ENCODE measurements at regions not wholly inside any gene's neighbourhood (a gene's known extent, or its start where the extent isn't known, plus 50 kb on each side); places are given as distances from the start of the nearest gene placed in this dataset.

DNA sequence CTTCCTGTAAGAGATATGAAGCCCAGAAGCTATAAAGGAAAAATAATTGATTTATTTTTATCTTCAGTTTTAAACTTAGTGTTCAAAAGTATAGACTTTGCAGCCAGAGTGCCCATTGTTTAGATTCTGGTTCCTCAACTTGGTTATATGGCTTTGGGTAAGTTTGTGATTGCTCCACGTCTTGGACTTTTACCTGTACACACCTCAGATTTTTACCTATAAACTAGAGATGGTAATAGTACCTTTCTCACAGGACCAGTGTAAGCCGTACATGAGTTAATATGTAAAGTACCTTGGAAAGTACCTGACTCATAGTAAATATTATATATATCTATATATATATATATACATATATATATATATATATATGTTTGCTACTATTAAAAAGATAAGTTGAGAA is 283.8 kb downstream of the RAP2B start:
- TF ChIP-seq, protein P1, sequence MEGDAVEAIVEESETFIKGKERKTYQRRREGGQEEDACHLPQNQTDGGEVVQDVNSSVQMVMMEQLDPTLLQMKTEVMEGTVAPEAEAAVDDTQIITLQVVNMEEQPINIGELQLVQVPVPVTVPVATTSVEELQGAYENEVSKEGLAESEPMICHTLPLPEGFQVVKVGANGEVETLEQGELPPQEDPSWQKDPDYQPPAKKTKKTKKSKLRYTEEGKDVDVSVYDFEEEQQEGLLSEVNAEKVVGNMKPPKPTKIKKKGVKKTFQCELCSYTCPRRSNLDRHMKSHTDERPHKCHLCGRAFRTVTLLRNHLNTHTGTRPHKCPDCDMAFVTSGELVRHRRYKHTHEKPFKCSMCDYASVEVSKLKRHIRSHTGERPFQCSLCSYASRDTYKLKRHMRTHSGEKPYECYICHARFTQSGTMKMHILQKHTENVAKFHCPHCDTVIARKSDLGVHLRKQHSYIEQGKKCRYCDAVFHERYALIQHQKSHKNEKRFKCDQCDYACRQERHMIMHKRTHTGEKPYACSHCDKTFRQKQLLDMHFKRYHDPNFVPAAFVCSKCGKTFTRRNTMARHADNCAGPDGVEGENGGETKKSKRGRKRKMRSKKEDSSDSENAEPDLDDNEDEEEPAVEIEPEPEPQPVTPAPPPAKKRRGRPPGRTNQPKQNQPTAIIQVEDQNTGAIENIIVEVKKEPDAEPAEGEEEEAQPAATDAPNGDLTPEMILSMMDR (conservative IDR thresholded peaks at IDR 0.05; ENCODE audit: low read length) = no peak
- no peak for TF ChIP-seq EZH2phosphoT487 (IDR thresholded peaks at IDR 0.05; ENCODE audit: borderline replicate concordance)
